ENCODE measurements at regions not wholly inside any gene's neighbourhood (a gene's known extent, or its start where the extent isn't known, plus 50 kb on each side); places are given as distances from the start of the nearest gene placed in this dataset.

DNA sequence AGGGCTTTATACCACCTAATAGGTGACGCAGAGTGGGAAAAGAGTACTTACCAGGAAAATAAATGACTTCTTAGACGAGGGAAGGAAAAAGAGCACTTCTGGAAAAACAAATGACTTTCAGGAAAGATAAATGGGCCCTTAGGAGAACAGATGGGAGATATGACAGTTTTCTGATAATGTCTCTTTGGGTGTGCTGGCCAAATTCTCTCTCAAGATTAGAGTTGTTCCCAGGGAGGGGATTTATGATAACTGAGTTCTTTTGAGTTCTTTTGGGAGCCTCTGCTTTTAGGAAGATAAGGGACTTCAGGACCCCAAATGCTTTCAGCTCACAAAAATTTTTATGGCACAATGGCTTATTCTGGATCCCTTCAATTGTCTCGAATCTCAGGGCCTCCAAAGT is 70.3 kb upstream of the EPCAM start:
- H3K9me3 ChIP-seq (ENCODE audit: control insufficient read depth in 4 of 4, low read length in 3 of 4) = no peaks in the 10 kb centered on the region
- no peak overlapping the region for H3K27ac ChIP-seq (ENCODE audit: low read depth in 1 of 2, low read length in 2 of 2)
- H3K36me3 ChIP-seq (ENCODE audit: control insufficient read depth in 4 of 4, insufficient read depth in 3 of 4, low read depth in 1 of 4, low read length in 3 of 4) = no peaks in the 10 kb centered on the region
- H3K9ac ChIP-seq (ENCODE audit: low read depth in 1 of 2, low read length in 2 of 2) = no peak overlapping the region
- no peaks in the 10 kb centered on the region for H3K27me3 ChIP-seq (ENCODE audit: control insufficient read depth in 4 of 4, insufficient read depth in 4 of 4, low read length in 3 of 4)
- DNase-seq (ENCODE audit: low spot score) = no peak
- no peak for TF ChIP-seq TAF1 (conservative IDR thresholded peaks at IDR 0.05)
- no peak for TF ChIP-seq NR2F2 (IDR thresholded peaks at IDR 0.05)
- no peak for TF ChIP-seq HNF4G (IDR thresholded peaks at IDR 0.05)
- TF ChIP-seq, protein P1, sequence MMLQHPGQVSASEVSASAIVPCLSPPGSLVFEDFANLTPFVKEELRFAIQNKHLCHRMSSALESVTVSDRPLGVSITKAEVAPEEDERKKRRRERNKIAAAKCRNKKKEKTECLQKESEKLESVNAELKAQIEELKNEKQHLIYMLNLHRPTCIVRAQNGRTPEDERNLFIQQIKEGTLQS (IDR thresholded peaks at IDR 0.05) = no peak
- TF ChIP-seq, protein P2, sequence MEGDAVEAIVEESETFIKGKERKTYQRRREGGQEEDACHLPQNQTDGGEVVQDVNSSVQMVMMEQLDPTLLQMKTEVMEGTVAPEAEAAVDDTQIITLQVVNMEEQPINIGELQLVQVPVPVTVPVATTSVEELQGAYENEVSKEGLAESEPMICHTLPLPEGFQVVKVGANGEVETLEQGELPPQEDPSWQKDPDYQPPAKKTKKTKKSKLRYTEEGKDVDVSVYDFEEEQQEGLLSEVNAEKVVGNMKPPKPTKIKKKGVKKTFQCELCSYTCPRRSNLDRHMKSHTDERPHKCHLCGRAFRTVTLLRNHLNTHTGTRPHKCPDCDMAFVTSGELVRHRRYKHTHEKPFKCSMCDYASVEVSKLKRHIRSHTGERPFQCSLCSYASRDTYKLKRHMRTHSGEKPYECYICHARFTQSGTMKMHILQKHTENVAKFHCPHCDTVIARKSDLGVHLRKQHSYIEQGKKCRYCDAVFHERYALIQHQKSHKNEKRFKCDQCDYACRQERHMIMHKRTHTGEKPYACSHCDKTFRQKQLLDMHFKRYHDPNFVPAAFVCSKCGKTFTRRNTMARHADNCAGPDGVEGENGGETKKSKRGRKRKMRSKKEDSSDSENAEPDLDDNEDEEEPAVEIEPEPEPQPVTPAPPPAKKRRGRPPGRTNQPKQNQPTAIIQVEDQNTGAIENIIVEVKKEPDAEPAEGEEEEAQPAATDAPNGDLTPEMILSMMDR (IDR thresholded peaks at IDR 0.05; ENCODE audit: low read depth, low read length, missing input control) = no peak
- TF ChIP-seq GABPA (IDR thresholded peaks at IDR 0.05 in 1 of 2, conservative IDR thresholded peaks at IDR 0.05 in 1 of 2) = no peak
- no peak for TF ChIP-seq FOXA1 (IDR thresholded peaks at IDR 0.05)
- TF ChIP-seq JUND (IDR thresholded peaks at IDR 0.05) = no peak
- TF ChIP-seq YY1 (IDR thresholded peaks at IDR 0.05) = no peak
- TF ChIP-seq FOXA2 (IDR thresholded peaks at IDR 0.05) = no peak
- TF ChIP-seq RAD21 (IDR thresholded peaks at IDR 0.05) = no peak
- TF ChIP-seq, protein P3, sequence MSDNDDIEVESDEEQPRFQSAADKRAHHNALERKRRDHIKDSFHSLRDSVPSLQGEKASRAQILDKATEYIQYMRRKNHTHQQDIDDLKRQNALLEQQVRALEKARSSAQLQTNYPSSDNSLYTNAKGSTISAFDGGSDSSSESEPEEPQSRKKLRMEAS (IDR thresholded peaks at IDR 0.05) = no peak
- no peak for TF ChIP-seq HNF4A (conservative IDR thresholded peaks at IDR 0.05)
- no peak for TF ChIP-seq EGR1 (IDR thresholded peaks at IDR 0.05; ENCODE audit: low read depth in 2 of 2)
- TF ChIP-seq, protein P4, sequence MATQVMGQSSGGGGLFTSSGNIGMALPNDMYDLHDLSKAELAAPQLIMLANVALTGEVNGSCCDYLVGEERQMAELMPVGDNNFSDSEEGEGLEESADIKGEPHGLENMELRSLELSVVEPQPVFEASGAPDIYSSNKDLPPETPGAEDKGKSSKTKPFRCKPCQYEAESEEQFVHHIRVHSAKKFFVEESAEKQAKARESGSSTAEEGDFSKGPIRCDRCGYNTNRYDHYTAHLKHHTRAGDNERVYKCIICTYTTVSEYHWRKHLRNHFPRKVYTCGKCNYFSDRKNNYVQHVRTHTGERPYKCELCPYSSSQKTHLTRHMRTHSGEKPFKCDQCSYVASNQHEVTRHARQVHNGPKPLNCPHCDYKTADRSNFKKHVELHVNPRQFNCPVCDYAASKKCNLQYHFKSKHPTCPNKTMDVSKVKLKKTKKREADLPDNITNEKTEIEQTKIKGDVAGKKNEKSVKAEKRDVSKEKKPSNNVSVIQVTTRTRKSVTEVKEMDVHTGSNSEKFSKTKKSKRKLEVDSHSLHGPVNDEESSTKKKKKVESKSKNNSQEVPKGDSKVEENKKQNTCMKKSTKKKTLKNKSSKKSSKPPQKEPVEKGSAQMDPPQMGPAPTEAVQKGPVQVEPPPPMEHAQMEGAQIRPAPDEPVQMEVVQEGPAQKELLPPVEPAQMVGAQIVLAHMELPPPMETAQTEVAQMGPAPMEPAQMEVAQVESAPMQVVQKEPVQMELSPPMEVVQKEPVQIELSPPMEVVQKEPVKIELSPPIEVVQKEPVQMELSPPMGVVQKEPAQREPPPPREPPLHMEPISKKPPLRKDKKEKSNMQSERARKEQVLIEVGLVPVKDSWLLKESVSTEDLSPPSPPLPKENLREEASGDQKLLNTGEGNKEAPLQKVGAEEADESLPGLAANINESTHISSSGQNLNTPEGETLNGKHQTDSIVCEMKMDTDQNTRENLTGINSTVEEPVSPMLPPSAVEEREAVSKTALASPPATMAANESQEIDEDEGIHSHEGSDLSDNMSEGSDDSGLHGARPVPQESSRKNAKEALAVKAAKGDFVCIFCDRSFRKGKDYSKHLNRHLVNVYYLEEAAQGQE (IDR thresholded peaks at IDR 0.05) = no peak
- TF ChIP-seq, protein P5, sequence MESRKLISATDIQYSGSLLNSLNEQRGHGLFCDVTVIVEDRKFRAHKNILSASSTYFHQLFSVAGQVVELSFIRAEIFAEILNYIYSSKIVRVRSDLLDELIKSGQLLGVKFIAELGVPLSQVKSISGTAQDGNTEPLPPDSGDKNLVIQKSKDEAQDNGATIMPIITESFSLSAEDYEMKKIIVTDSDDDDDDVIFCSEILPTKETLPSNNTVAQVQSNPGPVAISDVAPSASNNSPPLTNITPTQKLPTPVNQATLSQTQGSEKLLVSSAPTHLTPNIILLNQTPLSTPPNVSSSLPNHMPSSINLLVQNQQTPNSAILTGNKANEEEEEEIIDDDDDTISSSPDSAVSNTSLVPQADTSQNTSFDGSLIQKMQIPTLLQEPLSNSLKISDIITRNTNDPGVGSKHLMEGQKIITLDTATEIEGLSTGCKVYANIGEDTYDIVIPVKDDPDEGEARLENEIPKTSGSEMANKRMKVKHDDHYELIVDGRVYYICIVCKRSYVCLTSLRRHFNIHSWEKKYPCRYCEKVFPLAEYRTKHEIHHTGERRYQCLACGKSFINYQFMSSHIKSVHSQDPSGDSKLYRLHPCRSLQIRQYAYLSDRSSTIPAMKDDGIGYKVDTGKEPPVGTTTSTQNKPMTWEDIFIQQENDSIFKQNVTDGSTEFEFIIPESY (IDR thresholded peaks at IDR 0.05) = no peak
- no peak for TF ChIP-seq RXRA (IDR thresholded peaks at IDR 0.05)
- H3K4me1 ChIP-seq (ENCODE audit: control insufficient read depth in 4 of 4, insufficient read depth in 4 of 4, low read length in 3 of 4) = peaks cover 0 to 3% (median 0%) of the 10 kb centered on the region in 4 donors
- no peak overlapping the region for H3K4me3 ChIP-seq (ENCODE audit: low read depth in 1 of 3, low read length in 3 of 3)
- WGBS = 78% methylated on average over 3 of the region's 3 CpGs
